ENCODE measurements at regions not wholly inside any gene's neighbourhood (a gene's known extent, or its start where the extent isn't known, plus 50 kb on each side); places are given as distances from the start of the nearest gene placed in this dataset.

GRCh38 chr5:179407191-179408175, 62.2 kb upstream of the ADAMTS2 start:
- TF ChIP-seq, protein P1, sequence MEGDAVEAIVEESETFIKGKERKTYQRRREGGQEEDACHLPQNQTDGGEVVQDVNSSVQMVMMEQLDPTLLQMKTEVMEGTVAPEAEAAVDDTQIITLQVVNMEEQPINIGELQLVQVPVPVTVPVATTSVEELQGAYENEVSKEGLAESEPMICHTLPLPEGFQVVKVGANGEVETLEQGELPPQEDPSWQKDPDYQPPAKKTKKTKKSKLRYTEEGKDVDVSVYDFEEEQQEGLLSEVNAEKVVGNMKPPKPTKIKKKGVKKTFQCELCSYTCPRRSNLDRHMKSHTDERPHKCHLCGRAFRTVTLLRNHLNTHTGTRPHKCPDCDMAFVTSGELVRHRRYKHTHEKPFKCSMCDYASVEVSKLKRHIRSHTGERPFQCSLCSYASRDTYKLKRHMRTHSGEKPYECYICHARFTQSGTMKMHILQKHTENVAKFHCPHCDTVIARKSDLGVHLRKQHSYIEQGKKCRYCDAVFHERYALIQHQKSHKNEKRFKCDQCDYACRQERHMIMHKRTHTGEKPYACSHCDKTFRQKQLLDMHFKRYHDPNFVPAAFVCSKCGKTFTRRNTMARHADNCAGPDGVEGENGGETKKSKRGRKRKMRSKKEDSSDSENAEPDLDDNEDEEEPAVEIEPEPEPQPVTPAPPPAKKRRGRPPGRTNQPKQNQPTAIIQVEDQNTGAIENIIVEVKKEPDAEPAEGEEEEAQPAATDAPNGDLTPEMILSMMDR (IDR thresholded peaks at IDR 0.05): no peak
- no peak for TF ChIP-seq POLR2A (IDR thresholded peaks at IDR 0.05)

All from lower leg skin (tissue), 3 donors.